Adrenal gland (tissue), 9 donors: ENCODE measurements at regions not wholly inside any gene's neighbourhood (a gene's known extent, or its start where the extent isn't known, plus 50 kb on each side); places are given as distances from the start of the nearest gene placed in this dataset.
A peak's percentile ranks its signal among the peaks of the same experiment; 100 is the strongest.

Experiments used
- DNase-seq, 7 donors: peaks; one replicate each; pipeline ENCODE4 v3.0.0-alpha.2; 2019 to 2020
- H3K27ac ChIP-seq, 5 donors: fragments of 200-600 bp; sonication (generic) in 4 of 5; 1 replicate in 3 of 5; 2 replicates in 2 of 5; pipeline versions ENCODE4 v1.5.1 to v1.8.0; 2016 to 2020; ENCODE audit warnings: mild to moderate bottlenecking in 1 of 5
- H3K27me3 ChIP-seq: fragments of 200-600 bp; 2 replicates; pipeline ENCODE4 v1.8.0; 2021
- H3K36me3 ChIP-seq, 2 donors: fragments of 200-600 bp; replicated peaks in 1 of 2; 1 replicate in 1 of 2; 2 replicates in 1 of 2; pipeline versions ENCODE4 v1.5.1 to v1.8.0; 2018 to 2022
- H3K4me1 ChIP-seq, 2 donors: fragments of 200-600 bp; replicated peaks in 1 of 2; 1 replicate in 1 of 2; 2 replicates in 1 of 2; pipeline versions ENCODE4 v1.5.1 to v1.8.0; 2018 to 2021
- H3K4me3 ChIP-seq, 4 donors: fragments of 200-600 bp; sonication (generic) in 3 of 4; one replicate each; pipeline ENCODE4 v1.5.1; 2016 to 2018
- H3K9me3 ChIP-seq, 3 donors: fragments of 200-600 bp; sonication (generic) in 1 of 3; replicated peaks in 1 of 3; 1 replicate in 2 of 3; 2 replicates in 1 of 3; pipeline versions ENCODE4 v1.5.1 to v1.8.0; 2016 to 2021
- CTCF ChIP-seq, 6 experiments: fragments of 450-650 bp in 4 of 6; fragments of 200-600 bp in 2 of 6; sonication (generic) in 1 of 6; IDR thresholded peaks; 1 replicate in 5 of 6; 2 replicates in 1 of 6; pipeline versions ENCODE4 v1.5.1 to v1.8.0; 2016 to 2021; ENCODE audit warnings: antibody characterized with exemption in 6 of 6, mild to moderate bottlenecking in 2 of 6, moderate library complexity in 1 of 6
- POLR2A ChIP-seq, 2 donors: fragments of 450-650 bp; IDR thresholded peaks; one replicate each; pipeline ENCODE4 v1.6.1; 2017; ENCODE audit warnings: antibody characterized with exemption in 2 of 2, mild to moderate bottlenecking in 2 of 2, moderate library complexity in 1 of 2
- WGBS, 4 donors: extraction: QIAGEN DNeasy Blood & Tissue Kit in 2 of 4; methylation state at CpG; one replicate each; pipeline versions ENCODE4 v1.1.5 to v1.1.7; 2013 to 2017; 5-methylcytosine and 5-hydroxymethylcytosine counted together
- intact Hi-C, 2 donors: fragments of 100-400 bp; cut with DNase I; formaldehyde crosslinking; loops; one replicate each; pipeline versions ENCODE4 v1.14.1 to v1.15.0; 2022 to 2023
- donor health status: healthy with polysubstance abuse.
- donor health status: Bipolar disorder and iron deficiency.
- donor health status: DM: yes; HTN: yes; CAD: no.
- donor health status: DM: no; HTN: no; CAD: no.
- donor health status: DM: no; HTN: no; CAD: no.

GRCh38 chr1:234865171-234866006 lies 255.4 kb upstream of the IRF2BP2 start:
- TF ChIP-seq CTCF (IDR thresholded peaks at IDR 0.05) = no peak
- TF ChIP-seq POLR2A (IDR thresholded peaks at IDR 0.05) = no peak
- Histone ChIP-seq H3K27ac (peak overlapping the region in 2 of 5 donors; percentile 26 to 54), H3K9me3 (no peaks in the 10 kb centered on the region), H3K27me3 (no peaks in the 10 kb centered on the region), H3K4me3 (no peak overlapping the region), H3K4me1 (peaks cover 12 to 41% of the 10 kb centered on the region in 2 donors), H3K36me3 (no peaks in the 10 kb centered on the region)
- intact Hi-C loops = no loop called here
- 95 to 99% (median 97%) methylated on average over 6 to 7 of the region's 7 CpGs for WGBS, 4 donors
- peak in 2 of 7 donors; percentile 13 to 45 for DNase-seq

GRCh38 chr1:234864116-234864515 lies 254.1 kb upstream of the IRF2BP2 start:
- H3K36me3 ChIP-seq = no peaks in the 10 kb centered on the region
- intact Hi-C loops = no loop called here
- WGBS, 4 donors = 86 to 98% (median 93%) methylated on average over 3 of the region's 3 CpGs
- TF ChIP-seq CTCF (IDR thresholded peaks at IDR 0.05) = no peak
- peak overlapping the region in 2 of 5 donors; percentile 68 to 77 for H3K27ac ChIP-seq
- DNase-seq = peak in 2 of 7 donors; percentile 10 to 44
- peaks cover 12 to 35% of the 10 kb centered on the region in 2 donors for H3K4me1 ChIP-seq
- no peaks in the 10 kb centered on the region for H3K9me3 ChIP-seq
- H3K27me3 ChIP-seq = no peaks in the 10 kb centered on the region
- H3K4me3 ChIP-seq = no peak overlapping the region

GRCh38 chr1:234863551-234863971 lies 253.6 kb upstream of the IRF2BP2 start:
- Histone ChIP-seq H3K4me1 (peaks cover 12 to 35% of the 10 kb centered on the region in 2 donors), H3K27ac (peak overlapping the region in 3 of 5 donors; percentile 4 to 77 (median 68)), H3K36me3 (no peaks in the 10 kb centered on the region), H3K9me3 (no peaks in the 10 kb centered on the region), H3K27me3 (no peaks in the 10 kb centered on the region), H3K4me3 (no peak overlapping the region)
- DNase-seq = peak in 4 of 7 donors; percentile 29 to 65 (median 50)
- intact Hi-C loops = no loop called here
- 38 to 64% (median 58%) methylated on average over 5 to 6 of the region's 6 CpGs for WGBS, 4 donors
- TF ChIP-seq POLR2A (IDR thresholded peaks at IDR 0.05) (no peak), CTCF (IDR thresholded peaks at IDR 0.05) (no peak)

GRCh38 chr1:234862944-234863515 lies 253.1 kb upstream of the IRF2BP2 start:
- TF ChIP-seq CTCF (IDR thresholded peaks at IDR 0.05) (no peak), POLR2A (IDR thresholded peaks at IDR 0.05) (no peak)
- peak overlapping the region in 4 of 5 donors; percentile 4 to 77 (median 42) for H3K27ac ChIP-seq
- no peaks in the 10 kb centered on the region for H3K36me3 ChIP-seq
- 33 to 37% (median 35%) methylated on average over 10 to 13 of the region's 13 CpGs for WGBS, 4 donors
- H3K27me3 ChIP-seq = no peaks in the 10 kb centered on the region
- no peaks in the 10 kb centered on the region for H3K9me3 ChIP-seq
- no peak overlapping the region for H3K4me3 ChIP-seq
- intact Hi-C loops = no loop called here
- peaks cover 12 to 35% of the 10 kb centered on the region in 2 donors for H3K4me1 ChIP-seq
- DNase-seq = peak; percentile 72 to 92 (median 81)
